WTC11 (cell line): ENCODE measurements at regions not wholly inside any gene's neighbourhood (a gene's known extent, or its start where the extent isn't known, plus 50 kb on each side); places are given as distances from the start of the nearest gene placed in this dataset.

Experiments
- ATAC-seq: fragments of 200-7000 bp; cut with Tn5 transposase; 2 replicates; pipeline ENCODE4 v1.10.0; 2021; ENCODE audit warnings: mild to moderate bottlenecking, moderate library complexity
- CTCF ChIA-PET: fragments of 300-600 bp; sonication (Branson Sonifier 250); formaldehyde crosslinking; loops from one replicate; lab custom pipeline; 2021; ENCODE audit warnings: antibody characterized with exemption; lab: Charles Lee
- POLR2A ChIA-PET: fragments of 350-600 bp; sonication (Branson Sonifier 250); formaldehyde crosslinking; loops from one replicate; lab custom pipeline; 2021; ENCODE audit warnings: antibody characterized with exemption; lab: Charles Lee
- DNase-seq: peaks from one replicate; pipeline ENCODE4 v3.0.0; 2021; ENCODE audit warnings: low spot score
- H3K27ac Mint-ChIP-seq: 2 replicates; pipeline ENCODE4 v1.8.0; 2021; ENCODE audit warnings: mixed read lengths
- H3K27me3 Mint-ChIP-seq: 2 replicates; pipeline ENCODE4 v1.8.0; 2021; ENCODE audit warnings: low read depth, mild to moderate bottlenecking, moderate library complexity, mixed read lengths
- H3K36me3 Mint-ChIP-seq: 2 replicates; pipeline ENCODE4 v1.8.0; 2021; ENCODE audit warnings: mixed read lengths
- H3K4me1 Mint-ChIP-seq: 2 replicates; pipeline ENCODE4 v1.8.0; 2022; ENCODE audit warnings: mixed read lengths
- H3K4me3 Mint-ChIP-seq: 2 replicates; pipeline ENCODE4 v1.8.0; 2021; ENCODE audit warnings: mild to moderate bottlenecking, moderate library complexity, mixed read lengths
- H3K9me3 Mint-ChIP-seq: 2 replicates; pipeline ENCODE4 v1.8.0; 2021; ENCODE audit warnings: mixed read lengths
- CDX4 ChIP-seq: fragments of 250-450 bp; sonication (Bioruptor Pico); IDR thresholded peaks from 2 replicates; pipeline ENCODE4 v1.9.0; 2021; ENCODE audit warnings: moderate library complexity, mild to moderate bottlenecking, inconsistent platforms, borderline replicate concordance
- CREM ChIP-seq: sonication (generic); formaldehyde crosslinking; IDR thresholded peaks from 2 replicates; pipeline ENCODE4 v1.8.1; 2022; ENCODE audit warnings: mild to moderate bottlenecking, missing genetic modification reagents, moderate library complexity
- E2F1 ChIP-seq: sonication (generic); formaldehyde crosslinking; IDR thresholded peaks from 2 replicates; pipeline ENCODE4 v1.8.0; 2022; ENCODE audit warnings: mild to moderate bottlenecking, missing genetic modification reagents
- FOXJ3 ChIP-seq: sonication (generic); formaldehyde crosslinking; IDR thresholded peaks from 2 replicates; pipeline ENCODE4 v1.9.0; 2021; ENCODE audit warnings: missing genetic modification reagents, mild to moderate bottlenecking, borderline replicate concordance
- FOXP4 ChIP-seq: sonication (generic); formaldehyde crosslinking; IDR thresholded peaks from 2 replicates; pipeline ENCODE4 v1.8.0; 2022; ENCODE audit warnings: mild to moderate bottlenecking, missing genetic modification reagents
- IRF2 ChIP-seq: sonication (generic); formaldehyde crosslinking; IDR thresholded peaks from 2 replicates; pipeline ENCODE4 v1.8.0; 2022; ENCODE audit warnings: low read depth, missing genetic modification reagents, borderline replicate concordance
- JAZF1 ChIP-seq: fragments of 250-450 bp; sonication (Bioruptor Pico); IDR thresholded peaks from 2 replicates; pipeline ENCODE4 v1.9.0; 2021; ENCODE audit warnings: moderate library complexity, mild to moderate bottlenecking, inconsistent platforms
- NFATC4 ChIP-seq: fragments of 250-450 bp; sonication (Bioruptor Pico); IDR thresholded peaks from 2 replicates; pipeline ENCODE4 v1.9.0; 2021; ENCODE audit warnings: mild to moderate bottlenecking
- PRRX2 ChIP-seq: fragments of 250-450 bp; sonication (Bioruptor Pico); IDR thresholded peaks from 2 replicates; pipeline ENCODE4 v1.8.0; 2021; ENCODE audit warnings: mild to moderate bottlenecking
- RELA ChIP-seq: sonication (generic); formaldehyde crosslinking; IDR thresholded peaks from 2 replicates; pipeline ENCODE4 v1.8.1; 2022; ENCODE audit warnings: missing genetic modification reagents, mild to moderate bottlenecking, borderline replicate concordance
- STAT6 ChIP-seq: sonication (generic); formaldehyde crosslinking; conservative IDR thresholded peaks from 2 replicates; pipeline ENCODE4 v1.8.1; 2023; ENCODE audit warnings: mild to moderate bottlenecking, low read depth, missing genetic modification reagents, moderate library complexity
- ZNF121 ChIP-seq: sonication (generic); formaldehyde crosslinking; IDR thresholded peaks from 2 replicates; pipeline ENCODE4 v1.8.0; 2023; ENCODE audit warnings: missing genetic modification reagents
- ZNF512 ChIP-seq: sonication (generic); formaldehyde crosslinking; IDR thresholded peaks from 2 replicates; pipeline ENCODE4 v1.8.1; 2022; ENCODE audit warnings: missing genetic modification reagents, borderline replicate concordance

GRCh38 chr7:35333265-35333664 lies 79.4 kb upstream of the TBX20 start (continued):
- TF ChIP-seq CDX4 (CRISPR knock-in tag) (no peak), IRF2 (no peak), FOXP4 (CRISPR knock-in tag) (no peak), JAZF1 (CRISPR knock-in tag) (no peak), STAT6 (no peak)
- TF ChIP-seq, all 79 proteins: peak for 0

- no peak overlapping the region for H3K4me3 Mint-ChIP-seq
- DNase-seq: no peak
- no peaks in the 10 kb centered on the region for H3K36me3 Mint-ChIP-seq
- H3K27me3 Mint-ChIP-seq: no peaks in the 10 kb centered on the region
- no peaks in the 10 kb centered on the region for H3K4me1 Mint-ChIP-seq
- TF ChIP-seq NFATC4 (CRISPR knock-in tag): no peak
- no peak for TF ChIP-seq E2F1 (CRISPR knock-in tag)
- TF ChIP-seq PRRX2: no peak
- no peak for TF ChIP-seq ZNF121 (CRISPR knock-in tag)
- no peak for TF ChIP-seq CREM (CRISPR knock-in tag)
- TF ChIP-seq, all 79 proteins: peak for 0
- POLR2A ChIA-PET: no interaction called here
- no peak for ATAC-seq
- Mint-ChIP-seq H3K27ac (no peak overlapping the region), H3K9me3 (peaks cover 11% of the 10 kb centered on the region)
- CTCF ChIA-PET: no interaction called here
Measured at GRCh38 chr7:35331730-35332678, 78.1 kb upstream of the TBX20 start.

GRCh38 chr7:35329026-35329425 lies 75.1 kb upstream of the TBX20 start:
- CTCF ChIA-PET: no interaction called here
- TF ChIP-seq ZNF512 (no peak), RELA (CRISPR knock-in tag) (no peak), FOXJ3 (CRISPR knock-in tag) (no peak)
- Mint-ChIP-seq H3K36me3 (peaks cover 4% of the 10 kb centered on the region; the same call in 1 of the 2 replicates), H3K4me1 (no peaks in the 10 kb centered on the region), H3K27me3 (no peaks in the 10 kb centered on the region), H3K4me3 (no peak overlapping the region), H3K27ac (no peak overlapping the region), H3K9me3 (peaks cover 30% of the 10 kb centered on the region)
- ATAC-seq (no peak), DNase-seq (no peak)
- POLR2A ChIA-PET: no interaction called here
